Left ventricle myocardium superior (tissue), 1 donor: ENCODE measurements at regions not wholly inside any gene's neighbourhood (a gene's known extent, or its start where the extent isn't known, plus 50 kb on each side); places are given as distances from the start of the nearest gene placed in this dataset.

Experiments used
- ATAC-seq: fragments of 200-7000 bp; cut with Tn5 transposase; one replicate; pipeline ENCODE4 v1.9.1; 2020; ENCODE audit warnings: mild to moderate bottlenecking, moderate library complexity
- DNase-seq: peaks from one replicate; pipeline ENCODE4 v3.0.0-alpha.2; 2020
- intact Hi-C: fragments of 100-400 bp; cut with micrococcal nuclease; formaldehyde crosslinking; loops from one replicate; pipeline ENCODE4 v1.11.0; 2022
- donor health status: DM: no; HTN: yes; CAD: no; lungs with severe emphysema.

- no peak for DNase-seq
- intact Hi-C loops: no loop called here
- no peak for ATAC-seq
Observed at GRCh38 chr13:111541345-111541744, 220.9 kb downstream of the TEX29 start.

- intact Hi-C loops: no loop called here
- ATAC-seq: no peak
- DNase-seq: no peak
Observed at GRCh38 chr13:111541752-111542529, 221.5 kb downstream of the TEX29 start.

- ATAC-seq (no peak), DNase-seq (no peak)
- intact Hi-C loops: no loop called here
Observed at GRCh38 chr13:111542530-111543341, 222.3 kb downstream of the TEX29 start.

GRCh38 chr13:111546921-111547675, 226.7 kb downstream of the TEX29 start:
- no peak for ATAC-seq
- DNase-seq: no peak
- intact Hi-C loops: no loop called here

- no peak for DNase-seq
- no peak for ATAC-seq
- intact Hi-C loops: no loop called here
Observed at GRCh38 chr13:111547726-111548273, 227.4 kb downstream of the TEX29 start.

GRCh38 chr13:111548301-111548700, 227.9 kb downstream of the TEX29 start:
- ATAC-seq (no peak), DNase-seq (no peak)

GRCh38 chr13:111548805-111549204, 228.4 kb downstream of the TEX29 start:
- intact Hi-C loops: no loop called here
- no peak for ATAC-seq
- DNase-seq: no peak

More at GRCh38 chr13:111548301-111548700, 227.9 kb downstream of the TEX29 start:
- intact Hi-C loops: no loop called here

- ATAC-seq: no peak
- no peak for DNase-seq
Observed at GRCh38 chr13:111549464-111549863, 229.0 kb downstream of the TEX29 start.

GRCh38 chr13:111550062-111550461, 229.6 kb downstream of the TEX29 start:
- intact Hi-C loops: no loop called here
- no peak for DNase-seq
- ATAC-seq: no peak

More at GRCh38 chr13:111549464-111549863, 229.0 kb downstream of the TEX29 start:
- intact Hi-C loops: no loop called here

GRCh38 chr13:111551204-111551820, 230.9 kb downstream of the TEX29 start:
- ATAC-seq: no peak
- DNase-seq: no peak
- intact Hi-C loops: no loop called here

- intact Hi-C loops: no loop called here
- no peak for ATAC-seq
- no peak for DNase-seq
Observed at GRCh38 chr13:111552891-111553655, 232.6 kb downstream of the TEX29 start.

GRCh38 chr13:111554539-111555267, 234.3 kb downstream of the TEX29 start:
- DNase-seq: no peak
- intact Hi-C loops: no loop called here
- ATAC-seq: no peak

GRCh38 chr13:111555268-111555808, 234.9 kb downstream of the TEX29 start:
- ATAC-seq (no peak), DNase-seq (no peak)
- intact Hi-C loops: no loop called here

GRCh38 chr13:111555903-111556302, 235.5 kb downstream of the TEX29 start:
- DNase-seq: no peak
- no peak for ATAC-seq
- intact Hi-C loops: no loop called here

- no peak for ATAC-seq
- no peak for DNase-seq
- intact Hi-C loops: no loop called here
Observed at GRCh38 chr13:111556496-111556895, 236.1 kb downstream of the TEX29 start.

GRCh38 chr13:111557921-111558699, 237.7 kb downstream of the TEX29 start:
- ATAC-seq: no peak
- intact Hi-C loops: no loop called here
- DNase-seq: no peak

GRCh38 chr13:111558700-111559088, 238.3 kb downstream of the TEX29 start:
- intact Hi-C loops: no loop called here
- DNase-seq (no peak), ATAC-seq (no peak)
